A549 (cell line): ENCODE measurements at regions not wholly inside any gene's neighbourhood (a gene's known extent, or its start where the extent isn't known, plus 50 kb on each side); places are given as distances from the start of the nearest gene placed in this dataset.
A peak's percentile ranks its signal among the peaks of the same experiment; 100 is the strongest.

Experiments used
- ATAC-seq, 2 experiments: fragments of 200-7000 bp in 1 of 2; fragments of >200 bp in 1 of 2; cut with Nextera tagmentation in 1 of 2; cut with Tn5 transposase in 1 of 2; 3 replicates each; pipeline versions ENCODE4 v1.8.0 to v1.9.1; 2018 to 2020; ENCODE audit warnings: mild to moderate bottlenecking in 1 of 2, moderate library complexity in 1 of 2
- CTCF ChIA-PET: fragments of 300-600 bp; sonication (Branson Sonifier 250); formaldehyde crosslinking; extraction: SDS; loops from one replicate; lab custom pipeline; 2021; ENCODE audit warnings: antibody characterized with exemption, inconsistent platforms; lab: Yijun Ruan, JAX
- POLR2A ChIA-PET: fragments of 350-600 bp; formaldehyde crosslinking; extraction: SDS; loops from one replicate; lab custom pipeline; 2021; ENCODE audit warnings: antibody characterized with exemption, inconsistent platforms; lab: Yijun Ruan, JAX
- DNase-seq, 2 experiments: peaks; one replicate each; pipeline versions ENCODE4 v3.0.0 to v3.0.0-alpha.2; 2011 to 2016; ENCODE audit warnings: low read depth in 1 of 2, low spot score in 1 of 2
- FAIRE-seq: peaks from 2 replicates; lab custom pipeline; 2011; peaks lifted over from hg19 to GRCh38; lab: Jason Lieb, UNC
- H3K27ac ChIP-seq, 2 experiments: fragments of >200 bp; sonication (Bioruptor Twin); formaldehyde crosslinking; 3 replicates each; pipeline ENCODE4 v1.5.1; 2016 to 2017
- H3K4me1 ChIP-seq: fragments of >200 bp; sonication (Bioruptor Twin); formaldehyde crosslinking; 3 replicates; pipeline ENCODE4 v1.6.1; 2016
- H3K4me2 ChIP-seq: fragments of >200 bp; sonication (Bioruptor Twin); formaldehyde crosslinking; 3 replicates; pipeline ENCODE4 v1.6.1; 2016
- H3K4me3 ChIP-seq: fragments of >200 bp; sonication (Bioruptor Twin); formaldehyde crosslinking; 3 replicates; pipeline ENCODE4 v1.5.1; 2016
- H3K9me3 ChIP-seq: fragments of >200 bp; sonication (Bioruptor Twin); formaldehyde crosslinking; 3 replicates; pipeline ENCODE4 v1.6.1; 2016
- BCL3 ChIP-seq: fragments of >200 bp; sonication (Bioruptor Twin); formaldehyde crosslinking; IDR thresholded peaks from 3 replicates; pipeline ENCODE4 v1.6.1; 2016
- CHD4 ChIP-seq: fragments of 200-600 bp; sonication (generic); IDR thresholded peaks from 2 replicates; pipeline ENCODE4 v1.6.1; 2016; ENCODE audit warnings: antibody characterized with exemption, mild to moderate bottlenecking, borderline replicate concordance
- E2F6 ChIP-seq: IDR thresholded peaks from 2 replicates; pipeline ENCODE4 v1.6.1; 2012; ENCODE audit warnings: low read depth, borderline replicate concordance
- FOSB ChIP-seq: fragments of 250-450 bp; sonication (Bioruptor Pico); IDR thresholded peaks from 2 replicates; pipeline ENCODE4 v1.5.0; 2020; ENCODE audit warnings: mild to moderate bottlenecking, moderate library complexity
- FOSL2 ChIP-seq, 2 experiments: fragments of 450-650 bp in 1 of 2; fragments of >200 bp in 1 of 2; sonication (Bioruptor Twin) in 1 of 2; formaldehyde crosslinking; IDR thresholded peaks; 2 replicates each; pipeline versions ENCODE4 v1.5.0 to v1.6.1; 2016 to 2020; ENCODE audit warnings: mild to moderate bottlenecking in 1 of 2, moderate library complexity in 1 of 2
- GATA3 ChIP-seq: IDR thresholded peaks from 2 replicates; pipeline ENCODE4 v1.6.1; 2012; ENCODE audit warnings: borderline replicate concordance
- HES2 ChIP-seq: fragments of >200 bp; sonication (Bioruptor Twin); formaldehyde crosslinking; IDR thresholded peaks from 2 replicates; pipeline ENCODE4 v1.6.1; 2016
- HEYL ChIP-seq: fragments of 250-450 bp; sonication (Bioruptor Pico); IDR thresholded peaks from 2 replicates; pipeline ENCODE4 v1.8.0; 2021; ENCODE audit warnings: mild to moderate bottlenecking, moderate library complexity
- HOXB5 ChIP-seq: fragments of 250-450 bp; sonication (Bioruptor Pico); IDR thresholded peaks from 2 replicates; pipeline ENCODE4 v1.5.0; 2020; ENCODE audit warnings: mild to moderate bottlenecking, moderate library complexity
- JUN ChIP-seq, 2 experiments: fragments of >200 bp; sonication (Bioruptor Twin); formaldehyde crosslinking; IDR thresholded peaks; 2 replicates in 1 of 2; 3 replicates in 1 of 2; pipeline ENCODE4 v1.6.1; 2016 to 2017
- JUNB ChIP-seq: fragments of >200 bp; sonication (Bioruptor Twin); formaldehyde crosslinking; IDR thresholded peaks from 2 replicates; pipeline ENCODE4 v1.6.1; 2016
- MAX ChIP-seq: IDR thresholded peaks from 2 replicates; pipeline ENCODE4 v1.6.1; 2012
- MAZ ChIP-seq: fragments of 150-350 bp; IDR thresholded peaks from 2 replicates; pipeline ENCODE4 v1.6.1; 2014; ENCODE audit warnings: antibody characterized with exemption, low read depth, low read length, borderline replicate concordance
- MYC ChIP-seq: IDR thresholded peaks from 2 replicates; pipeline ENCODE4 v1.6.1; 2012; ENCODE audit warnings: mild to moderate bottlenecking, inconsistent platforms, low read length, improper control_type of control experiment, borderline replicate concordance
- NPAS2 ChIP-seq: fragments of 250-450 bp; sonication (Bioruptor Pico); IDR thresholded peaks from 2 replicates; pipeline ENCODE4 v1.8.0; 2022; ENCODE audit warnings: mild to moderate bottlenecking, moderate library complexity, borderline replicate concordance
- PHF8 ChIP-seq: fragments of 200-600 bp; sonication (generic); IDR thresholded peaks from 2 replicates; pipeline ENCODE4 v1.6.1; 2016; ENCODE audit warnings: low read depth, mild to moderate bottlenecking, antibody characterized with exemption, moderate library complexity, borderline replicate concordance
- POLR2A ChIP-seq: IDR thresholded peaks from 2 replicates; pipeline ENCODE4 v1.6.1; 2012; ENCODE audit warnings: mild to moderate bottlenecking, low read length
- POLR2AphosphoS2 ChIP-seq: conservative IDR thresholded peaks from 2 replicates; pipeline ENCODE4 v1.6.1; 2012; ENCODE audit warnings: low read length, improper control_type of control experiment, inconsistent platforms
- RAD21 ChIP-seq, 2 experiments: fragments of >200 bp in 1 of 2; sonication (Bioruptor Twin) in 1 of 2; formaldehyde crosslinking in 1 of 2; IDR thresholded peaks in 1 of 2; conservative IDR thresholded peaks in 1 of 2; 2 replicates in 1 of 2; 3 replicates in 1 of 2; pipeline ENCODE4 v1.6.1; 2012 to 2018; ENCODE audit warnings: inconsistent platforms in 1 of 2
- RARB ChIP-seq: fragments of 250-450 bp; sonication (Bioruptor Pico); IDR thresholded peaks from 2 replicates; pipeline ENCODE4 v1.8.0; 2021; ENCODE audit warnings: mild to moderate bottlenecking, moderate library complexity
- RFX5 ChIP-seq: fragments of 450-650 bp; IDR thresholded peaks from 2 replicates; pipeline ENCODE4 v1.7.1; 2014; ENCODE audit warnings: antibody characterized with exemption, mild to moderate bottlenecking, moderate library complexity
- SMC3 ChIP-seq: fragments of >200 bp; sonication (Bioruptor Twin); formaldehyde crosslinking; IDR thresholded peaks from 3 replicates; pipeline ENCODE4 v1.6.1; 2018; ENCODE audit warnings: inconsistent platforms
- TFCP2L1 ChIP-seq: fragments of 250-450 bp; sonication (Bioruptor Pico); IDR thresholded peaks from 2 replicates; pipeline ENCODE4 v1.5.0; 2021; ENCODE audit warnings: mild to moderate bottlenecking
- USF2 ChIP-seq: fragments of 450-650 bp; IDR thresholded peaks from 2 replicates; pipeline ENCODE4 v1.6.1; 2014; ENCODE audit warnings: antibody characterized with exemption
- ZC3H11A ChIP-seq: fragments of 450-650 bp; IDR thresholded peaks from 2 replicates; pipeline ENCODE4 v1.6.1; 2014; ENCODE audit warnings: antibody characterized with exemption, mild to moderate bottlenecking
- ZNF302 ChIP-seq: fragments of 250-450 bp; sonication (Bioruptor Pico); IDR thresholded peaks from 2 replicates; pipeline ENCODE4 v1.9.0; 2021; ENCODE audit warnings: inconsistent platforms, mild to moderate bottlenecking, moderate library complexity
- ZSCAN20 ChIP-seq: fragments of 250-450 bp; sonication (Bioruptor Pico); IDR thresholded peaks from 2 replicates; pipeline ENCODE4 v1.8.0; 2022; ENCODE audit warnings: mild to moderate bottlenecking, moderate library complexity
- WGBS: methylation state at CpG from one replicate; pipeline ENCODE4 v1.1.6; 2017; ENCODE audit errors: missing lambda C conversion rate; 5-methylcytosine and 5-hydroxymethylcytosine counted together

GRCh38 chr7:130996833-130997231 is 262.8 kb upstream of the KLF14 start:
- DNase-seq (peak in 1 of 2 experiments; percentile 69), ATAC-seq (peak; percentile 45 to 75; a peak in 5 of 6 replicates), FAIRE-seq (no peak)
- WGBS: 8% methylated on average over 6 of the region's 6 CpGs
- Histone ChIP-seq H3K4me1 (peaks cover 60% of the 10 kb centered on the region), H3K27ac (peak overlapping the region; percentile 69 to 81), H3K9me3 (no peaks in the 10 kb centered on the region), H3K4me2 (peak overlapping the region; percentile 74), H3K4me3 (no peak overlapping the region)
- ChIA-PET CTCF (interaction anchor here (0.7 to 6.5 kb wide), 7 partner anchors 8 to 100 kb away, joined by 3 to 53 read pairs (median 13); no protein-coding TSS in a partner anchor), POLR2A (no interaction called here)
- TF ChIP-seq FOSL2 (IDR thresholded peaks at IDR 0.05): no peak
- peak; percentile 47; the same call in 1 of the 2 replicates for TF ChIP-seq FOSL2 (CRISPR knock-in tag; IDR thresholded peaks at IDR 0.05)
- no peak for TF ChIP-seq BCL3
- peak; percentile 49; the same call in 1 of the 2 replicates for TF ChIP-seq E2F6
- no peak for TF ChIP-seq ZSCAN20 (CRISPR knock-in tag)
- peak; percentile 27; the same call in 1 of the 2 replicates for TF ChIP-seq JUNB
- TF ChIP-seq MYC: peak; percentile 44; the same call in 1 of the 2 replicates
- no peak for TF ChIP-seq ZC3H11A
- no peak for TF ChIP-seq RAD21 (conservative IDR thresholded peaks at IDR 0.05 in 1 of 2, IDR thresholded peaks at IDR 0.05 in 1 of 2)
- peak in 1 of 2 experiments; percentile 33; a peak in 1 of 5 replicates for TF ChIP-seq JUN (IDR thresholded peaks at IDR 0.05)
- TF ChIP-seq HES2: no peak
- no peak for TF ChIP-seq ZNF302 (CRISPR knock-in tag)
- no peak for TF ChIP-seq NPAS2 (CRISPR knock-in tag)
- peak; percentile 72; the same call in 1 of the 2 replicates for TF ChIP-seq GATA3
- TF ChIP-seq CHD4: no peak
- 0 out of 2 replicates have a peak, but pooled peaks have one; percentile 29 for TF ChIP-seq HEYL
- TF ChIP-seq MAX: peak; percentile 62; the same call in 1 of the 2 replicates
- TF ChIP-seq SMC3: no peak
- no peak for TF ChIP-seq POLR2A

GRCh38 chr7:130998993-130999602 is 265.1 kb upstream of the KLF14 start:
- Histone ChIP-seq H3K4me1 (peaks cover 58% of the 10 kb centered on the region), H3K27ac (peak overlapping the region in 1 of 2 experiments; percentile 48; a peak in 4 of 6 replicates), H3K4me2 (no peak overlapping the region), H3K9me3 (peaks cover 15% of the 10 kb centered on the region; the same call in 2 of the 3 replicates), H3K4me3 (no peak overlapping the region)
- no peak for ATAC-seq
- no peak for TF ChIP-seq CHD4
- no peak for TF ChIP-seq USF2
- no peak for FAIRE-seq
- no peak for DNase-seq
- POLR2A ChIA-PET: no interaction called here
- CTCF ChIA-PET: interaction anchor here (1.7 to 6.5 kb wide), 4 partner anchors 9 to 103 kb away, joined by 6 to 53 read pairs (median 11); no protein-coding TSS in a partner anchor
- 90% methylated on average over 3 of the region's 3 CpGs for WGBS

GRCh38 chr7:130999926-131000325 is 265.9 kb upstream of the KLF14 start:
- CTCF ChIA-PET: interaction anchor here (1.4 to 6.5 kb wide), 6 partner anchors 10 to 103 kb away, joined by 3 to 53 read pairs (median 11); no protein-coding TSS in a partner anchor
- ATAC-seq (no peak), DNase-seq (no peak), FAIRE-seq (no peak)
- Histone ChIP-seq H3K9me3 (peaks cover 15% of the 10 kb centered on the region; the same call in 2 of the 3 replicates), H3K4me2 (no peak overlapping the region), H3K27ac (no peak overlapping the region), H3K4me1 (peaks cover 49% of the 10 kb centered on the region), H3K4me3 (no peak overlapping the region)
- TF ChIP-seq GATA3: no peak
- TF ChIP-seq RARB: no peak
- TF ChIP-seq TFCP2L1 (CRISPR knock-in tag): no peak
- TF ChIP-seq PHF8: no peak
- no peak for TF ChIP-seq MAZ
- no peak for TF ChIP-seq POLR2AphosphoS2
- TF ChIP-seq HOXB5 (CRISPR knock-in tag): no peak
- TF ChIP-seq ZNF302 (CRISPR knock-in tag): no peak
- no peak for TF ChIP-seq SMC3
- TF ChIP-seq RFX5: no peak
- no peak for TF ChIP-seq RAD21 (conservative IDR thresholded peaks at IDR 0.05 in 1 of 2, IDR thresholded peaks at IDR 0.05 in 1 of 2)
- no peak for TF ChIP-seq FOSB (CRISPR knock-in tag)
- TF ChIP-seq JUNB: no peak
- POLR2A ChIA-PET: no interaction called here
- 96% methylated on average over 4 of the region's 4 CpGs for WGBS
